ENCODE measurements at regions not wholly inside any gene's neighbourhood (a gene's known extent, or its start where the extent isn't known, plus 50 kb on each side); places are given as distances from the start of the nearest gene placed in this dataset.

DNA sequence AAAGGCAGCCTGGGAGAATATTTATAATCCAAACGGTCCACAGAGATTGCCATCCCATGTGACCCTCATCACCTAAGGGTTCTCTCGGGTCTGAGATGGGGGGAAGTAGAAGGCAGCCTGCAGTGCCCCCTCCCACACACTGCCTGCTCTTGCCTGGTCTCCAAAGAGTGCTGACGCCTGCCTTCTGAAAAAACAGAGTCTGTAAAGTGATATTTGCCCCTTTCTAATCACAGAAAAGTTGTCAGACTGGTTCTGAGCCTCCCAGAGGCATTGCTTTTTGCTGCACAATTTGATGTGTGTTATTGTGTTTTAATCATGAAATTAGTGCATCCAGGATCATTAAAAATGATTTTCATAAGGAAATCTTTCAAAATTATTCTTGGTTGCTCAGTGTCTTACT, 59.2 kb downstream of the TMEM30B start:
- TF ChIP-seq, protein P1, sequence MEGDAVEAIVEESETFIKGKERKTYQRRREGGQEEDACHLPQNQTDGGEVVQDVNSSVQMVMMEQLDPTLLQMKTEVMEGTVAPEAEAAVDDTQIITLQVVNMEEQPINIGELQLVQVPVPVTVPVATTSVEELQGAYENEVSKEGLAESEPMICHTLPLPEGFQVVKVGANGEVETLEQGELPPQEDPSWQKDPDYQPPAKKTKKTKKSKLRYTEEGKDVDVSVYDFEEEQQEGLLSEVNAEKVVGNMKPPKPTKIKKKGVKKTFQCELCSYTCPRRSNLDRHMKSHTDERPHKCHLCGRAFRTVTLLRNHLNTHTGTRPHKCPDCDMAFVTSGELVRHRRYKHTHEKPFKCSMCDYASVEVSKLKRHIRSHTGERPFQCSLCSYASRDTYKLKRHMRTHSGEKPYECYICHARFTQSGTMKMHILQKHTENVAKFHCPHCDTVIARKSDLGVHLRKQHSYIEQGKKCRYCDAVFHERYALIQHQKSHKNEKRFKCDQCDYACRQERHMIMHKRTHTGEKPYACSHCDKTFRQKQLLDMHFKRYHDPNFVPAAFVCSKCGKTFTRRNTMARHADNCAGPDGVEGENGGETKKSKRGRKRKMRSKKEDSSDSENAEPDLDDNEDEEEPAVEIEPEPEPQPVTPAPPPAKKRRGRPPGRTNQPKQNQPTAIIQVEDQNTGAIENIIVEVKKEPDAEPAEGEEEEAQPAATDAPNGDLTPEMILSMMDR (conservative IDR thresholded peaks at IDR 0.05; ENCODE audit: low read depth, low read length): no peak
- no peak for TF ChIP-seq EZH2phosphoT487 (IDR thresholded peaks at IDR 0.05; ENCODE audit: borderline replicate concordance, low read length)
- no peak for TF ChIP-seq EZH2 (IDR thresholded peaks at IDR 0.05; ENCODE audit: low read length, unreplicated experiment)

Measured in PC-3 (cell line).